HCT116 (cell line): ENCODE measurements at regions not wholly inside any gene's neighbourhood (a gene's known extent, or its start where the extent isn't known, plus 50 kb on each side); places are given as distances from the start of the nearest gene placed in this dataset.

Source experiments
- ATAC-seq: fragments of 200-7000 bp; cut with Tn5 transposase; 2 replicates; pipeline ENCODE4 v1.9.1; 2020; ENCODE audit warnings: mild to moderate bottlenecking, moderate library complexity
- BruUV-seq: library from RNA; stranded (reverse); fragments of 400-500 nt; replicated peaks from 2 replicates; lab custom pipeline; 2021; lab: Mats Ljungman, UMichigan
- CTCF ChIA-PET: fragments of 300-600 bp; sonication (Branson Sonifier 250); formaldehyde crosslinking; loops from one replicate; lab custom pipeline; 2021; ENCODE audit warnings: antibody characterized with exemption; lab: Charles Lee
- POLR2A ChIA-PET: fragments of 300-600, 350-600 bp; sonication (Branson Sonifier 250); formaldehyde crosslinking; loops from one replicate; lab custom pipeline; 2021; ENCODE audit warnings: antibody characterized with exemption; lab: Charles Lee
- RAD21 ChIA-PET, 2 experiments: fragments of 300-600 bp; sonication (Branson Sonifier 250); formaldehyde crosslinking; loops; one replicate each; lab custom pipeline; 2023; ENCODE audit warnings: low total read pairs in 2 of 2; ENCODE audit not compliant: uncharacterized antibody in 2 of 2, unreplicated experiment in 2 of 2, low non-redundant PET in 1 of 2; lab: Charles Lee
- DNase-seq: peaks from one replicate; pipeline ENCODE4 v3.0.0-alpha.2; 2010; ENCODE audit warnings: low read depth, low spot score
- H2AFZ ChIP-seq: fragments of 200-600 bp; shearing (Covaris generic), sonication (generic); 2 replicates; pipeline ENCODE4 v1.6.1; 2017; ENCODE audit warnings: low read depth, mixed run types, mixed read lengths, antibody characterized with exemption, low read length; ENCODE audit not compliant: poor library complexity, severe bottlenecking
- H3K27ac ChIP-seq: 2 replicates; pipeline ENCODE4 v1.5.1; 2012; ENCODE audit warnings: low read depth, low read length
- H3K27me3 ChIP-seq: fragments of 200-600 bp; sonication (generic); 2 replicates; pipeline ENCODE4 v1.6.1; 2016; ENCODE audit warnings: mixed run types, low read length, mixed read lengths; ENCODE audit not compliant: insufficient read depth
- H3K36me3 ChIP-seq, 2 experiments: fragments of 200-500 bp in 1 of 2; fragments of 200-600 bp in 1 of 2; sonication (Bioruptor generic) in 1 of 2; sonication (generic) in 1 of 2; 2 replicates each; pipeline versions ENCODE4 v1.5.1 to v1.6.1; 2014 to 2016; ENCODE audit warnings: low read length in 2 of 2, inconsistent platforms in 1 of 2, mixed read lengths in 1 of 2, mixed run types in 1 of 2; ENCODE audit not compliant: insufficient read depth in 2 of 2, control insufficient read depth in 1 of 2
- H3K4me1 ChIP-seq, 2 experiments: fragments of 200-600 bp in 1 of 2; sonication (generic) in 1 of 2; 2 replicates each; pipeline versions ENCODE4 v1.5.1 to v1.6.1; 2012 to 2017; ENCODE audit warnings: low read length in 2 of 2, inconsistent platforms in 1 of 2, mild to moderate bottlenecking in 1 of 2, mixed read lengths in 1 of 2, mixed run types in 1 of 2, moderate library complexity in 1 of 2; ENCODE audit not compliant: insufficient read depth in 2 of 2, control insufficient read depth in 1 of 2
- H3K4me2 ChIP-seq: fragments of 200-600 bp; sonication (generic); 2 replicates; pipeline ENCODE4 v1.6.1; 2017; ENCODE audit warnings: mixed run types, low read length, mixed read lengths
- H3K4me3 ChIP-seq, 2 experiments: fragments of 200-600 bp in 1 of 2; sonication (generic) in 1 of 2; replicated peaks in 1 of 2; 2 replicates each; pipeline ENCODE4 v1.5.1; 2011 to 2016; ENCODE audit warnings: low read length in 2 of 2, control low read depth in 1 of 2, low read depth in 1 of 2, mild to moderate bottlenecking in 1 of 2, mixed read lengths in 1 of 2, mixed run types in 1 of 2
- H3K79me2 ChIP-seq: fragments of 200-600 bp; sonication (generic); 2 replicates; pipeline ENCODE4 v1.6.1; 2017; ENCODE audit warnings: mild to moderate bottlenecking, mixed run types, low read length, moderate library complexity, mixed read lengths; ENCODE audit not compliant: insufficient read depth
- H3K9ac ChIP-seq: fragments of 200-600 bp; sonication (generic); 2 replicates; pipeline ENCODE4 v1.6.1; 2016; ENCODE audit warnings: low read length, mixed read lengths
- H3K9me2 ChIP-seq: fragments of 200-600 bp; sonication (generic), shearing (Covaris generic); 2 replicates; pipeline ENCODE4 v1.6.1; 2017; ENCODE audit warnings: mixed run types, mild to moderate bottlenecking, moderate library complexity; ENCODE audit not compliant: insufficient read depth
- H3K9me3 ChIP-seq, 2 experiments: fragments of 200-500 bp in 1 of 2; fragments of 200-600 bp in 1 of 2; sonication (Bioruptor generic) in 1 of 2; sonication (generic) in 1 of 2; 2 replicates each; pipeline ENCODE4 v1.6.1; 2014 to 2017; ENCODE audit warnings: low read length in 2 of 2, mixed read lengths in 2 of 2, inconsistent platforms in 1 of 2, low read depth in 1 of 2, mild to moderate bottlenecking in 1 of 2, mixed run types in 1 of 2, moderate library complexity in 1 of 2; ENCODE audit not compliant: control insufficient read depth in 1 of 2, insufficient read depth in 1 of 2
- H4K20me1 ChIP-seq: fragments of 200-600 bp; sonication (generic), shearing (Covaris generic); 2 replicates; pipeline ENCODE4 v1.6.1; 2017; ENCODE audit warnings: mixed run types, mild to moderate bottlenecking, moderate library complexity; ENCODE audit not compliant: insufficient read depth
- CBX3 ChIP-seq: IDR thresholded peaks from 2 replicates; pipeline ENCODE4 v1.6.1; 2012; ENCODE audit warnings: low read depth
- EGR1 ChIP-seq: IDR thresholded peaks from 2 replicates; pipeline ENCODE4 v1.6.1; 2012; ENCODE audit warnings: low read depth
- ELF1 ChIP-seq: IDR thresholded peaks from 2 replicates; pipeline ENCODE4 v1.6.1; 2012; ENCODE audit warnings: low read depth, borderline replicate concordance
- EZH2 ChIP-seq: fragments of 200-600 bp; sonication (generic); IDR thresholded peaks from 2 replicates; pipeline ENCODE4 v1.6.1; 2017; ENCODE audit warnings: antibody characterized with exemption, mixed run types
- EZH2phosphoT487 ChIP-seq: fragments of 200-600 bp; IDR thresholded peaks from 2 replicates; pipeline ENCODE4 v1.6.1; 2018; ENCODE audit warnings: antibody characterized with exemption, borderline replicate concordance
- FOSL1 ChIP-seq: IDR thresholded peaks from 2 replicates; pipeline ENCODE4 v1.6.1; 2012; ENCODE audit warnings: low read depth
- ZFX ChIP-seq: fragments of 450-650 bp; IDR thresholded peaks from 2 replicates; pipeline ENCODE4 v1.6.1; 2017
- intact Hi-C: fragments of 100-400 bp; cut with micrococcal nuclease; formaldehyde crosslinking; loops from 2 replicates; pipeline ENCODE4 v1.10.0; 2022
- TF ChIP-seq, protein P1 (sequence below): IDR thresholded peaks from 2 replicates; pipeline ENCODE4 v1.6.1; 2012

DNA sequence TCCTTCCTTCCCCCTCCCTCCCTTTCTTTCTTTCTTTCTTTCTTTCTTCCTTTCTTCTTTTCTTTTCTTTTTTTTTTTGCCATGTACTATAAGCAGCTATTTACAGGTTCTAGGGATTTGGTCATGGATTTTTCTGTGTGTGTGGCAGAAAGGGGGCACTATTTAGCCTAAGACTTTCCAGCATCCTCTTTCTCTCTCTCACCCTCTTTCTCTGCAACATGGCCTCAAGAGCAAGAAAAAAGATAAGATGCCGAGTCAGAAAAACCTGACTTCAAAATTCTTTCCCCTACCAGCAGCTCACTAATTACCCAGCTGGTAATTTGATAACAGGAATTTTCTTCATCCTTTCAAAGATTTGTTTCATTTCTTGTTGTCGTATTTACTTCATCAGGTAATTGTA lies 458.3 kb upstream of the ADAMTS5 start:
- Histone ChIP-seq H3K79me2 (no peaks in the 10 kb centered on the region), H3K4me3 (no peak overlapping the region), H3K4me2 (no peak overlapping the region), H3K4me1 (no peaks in the 10 kb centered on the region), H3K27ac (no peak overlapping the region), H3K9me2 (no peaks in the 10 kb centered on the region), H2AFZ (no peak overlapping the region), H3K27me3 (no peaks in the 10 kb centered on the region), H3K9me3 (peaks cover 5 to 9% of the 10 kb centered on the region in 2 experiments; a peak in 2 of 4 replicates), H3K9ac (no peak overlapping the region), H3K36me3 (no peaks in the 10 kb centered on the region), H4K20me1 (no peaks in the 10 kb centered on the region)
- no peak for ATAC-seq
- no peak for DNase-seq
- ChIA-PET CTCF (no interaction called here), RAD21 (no interaction called here), POLR2A (no interaction called here)
- no TSS peak for BruUV-seq
- intact Hi-C loops, result no loop called here
- TF ChIP-seq FOSL1 (no peak), EZH2phosphoT487 (no peak), ZFX (no peak), EGR1 (no peak), CBX3 (no peak)

DNA sequence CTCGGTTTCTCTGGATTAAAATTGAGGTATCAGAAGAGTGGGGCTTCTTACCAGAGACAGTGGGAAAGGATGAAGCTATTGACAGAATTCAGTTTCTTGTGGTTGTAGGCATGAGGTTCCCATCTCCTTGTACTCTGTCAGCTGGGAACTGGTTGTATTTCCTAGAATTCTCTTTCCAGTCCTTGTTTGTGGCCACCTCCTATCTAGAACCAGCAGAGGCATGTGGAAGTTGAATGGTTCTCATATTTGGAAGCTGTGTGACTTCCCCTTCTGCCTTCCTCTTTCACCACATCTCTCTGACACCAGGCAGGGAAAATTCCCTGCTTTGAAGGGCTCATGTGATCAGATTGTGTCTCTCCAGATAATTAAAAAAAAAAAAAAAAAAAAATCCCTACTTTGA lies 457.7 kb upstream of the ADAMTS5 start:
- Histone ChIP-seq H3K4me3 (no peak overlapping the region), H3K27ac (no peak overlapping the region), H3K4me1 (no peaks in the 10 kb centered on the region), H3K9me2 (no peaks in the 10 kb centered on the region), H3K27me3 (no peaks in the 10 kb centered on the region), H4K20me1 (no peaks in the 10 kb centered on the region), H3K9me3 (peaks cover 5 to 8% of the 10 kb centered on the region in 2 experiments; a peak in 2 of 4 replicates), H3K4me2 (no peak overlapping the region), H3K9ac (no peak overlapping the region), H3K36me3 (no peaks in the 10 kb centered on the region), H3K79me2 (no peaks in the 10 kb centered on the region), H2AFZ (no peak overlapping the region)
- intact Hi-C loops, result no loop called here
- no TSS peak for BruUV-seq
- TF ChIP-seq, protein P1, sequence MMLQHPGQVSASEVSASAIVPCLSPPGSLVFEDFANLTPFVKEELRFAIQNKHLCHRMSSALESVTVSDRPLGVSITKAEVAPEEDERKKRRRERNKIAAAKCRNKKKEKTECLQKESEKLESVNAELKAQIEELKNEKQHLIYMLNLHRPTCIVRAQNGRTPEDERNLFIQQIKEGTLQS, result no peak
- no peak for TF ChIP-seq FOSL1
- no peak for TF ChIP-seq EZH2phosphoT487
- TF ChIP-seq EZH2, result no peak
- no peak for TF ChIP-seq ELF1
- TF ChIP-seq CBX3, result no peak
- no peak for TF ChIP-seq EGR1
- ChIA-PET POLR2A (no interaction called here), CTCF (no interaction called here), RAD21 (no interaction called here)
- no peak for DNase-seq
- no peak for ATAC-seq
